Stimulated activated CD4-positive, alpha-beta T cell treated with anti-CD3 and anti-CD28 coated beads, Interleukin-4, amount 100 ng/mL, for 1 hour (primary cell): ENCODE measurements at regions not wholly inside any gene's neighbourhood (a gene's known extent, or its start where the extent isn't known, plus 50 kb on each side); places are given as distances from the start of the nearest gene placed in this dataset.

Experiments used
- DNase-seq: peaks from one replicate; pipeline ENCODE4 v3.0.0-alpha.2; 2020

DNA sequence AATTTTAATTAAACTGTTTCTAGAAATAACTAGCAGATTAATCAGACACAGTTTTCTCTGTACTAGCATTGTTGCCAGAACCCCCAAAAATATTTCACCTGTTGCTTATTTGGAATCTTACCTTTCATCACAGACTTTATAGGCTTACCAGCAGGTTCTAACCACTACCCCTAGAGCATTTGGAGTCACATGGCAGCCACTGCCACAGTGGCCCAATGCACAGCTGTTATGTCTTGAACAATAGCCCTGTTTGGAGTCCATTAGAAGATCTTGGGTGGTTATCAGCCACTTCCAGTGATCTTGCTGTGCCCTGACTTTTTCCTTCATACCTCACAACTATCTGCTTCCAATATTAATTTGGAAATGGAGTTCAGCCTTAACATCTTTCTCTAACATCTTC is 186.2 kb upstream of the TANK start:
- DNase-seq: no peak

DNA sequence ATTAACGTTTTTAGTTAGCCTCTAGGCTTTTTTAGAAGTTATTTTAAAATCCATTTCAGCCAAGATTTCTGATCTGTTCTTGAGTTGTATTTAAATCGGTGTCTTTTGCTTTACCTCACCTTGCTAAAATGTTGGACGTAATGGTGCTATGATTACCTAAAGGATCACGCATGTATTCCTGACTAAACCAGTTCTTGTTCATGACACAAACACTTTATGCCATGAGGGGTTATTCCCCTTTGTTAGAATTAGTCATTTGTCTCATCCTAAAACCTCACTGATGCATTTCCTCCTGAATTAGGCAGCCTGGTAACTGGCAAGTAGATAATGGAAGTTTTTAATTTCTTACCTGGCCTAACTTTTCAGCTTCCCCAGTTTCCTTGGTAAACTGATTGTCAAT is 185.4 kb upstream of the TANK start:
- no peak for DNase-seq

DNA sequence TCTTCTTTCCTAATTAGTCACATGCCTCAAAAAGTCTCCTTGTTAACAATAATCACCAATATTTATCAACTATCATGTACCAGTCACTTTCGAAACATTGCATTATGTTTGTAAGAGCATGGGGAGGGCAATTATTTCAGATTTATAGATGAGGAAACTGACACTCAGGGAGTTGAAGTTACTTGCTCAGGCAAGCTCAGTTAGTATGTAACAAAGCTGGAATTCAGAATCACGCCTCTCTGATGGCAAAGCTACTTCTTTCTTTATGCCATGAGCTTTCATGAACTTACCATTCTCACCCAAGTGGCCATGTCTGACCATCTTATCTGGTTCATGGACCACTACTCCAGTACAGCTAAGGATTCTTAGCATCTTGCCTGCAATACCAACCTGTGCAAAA is 183.4 kb upstream of the TANK start:
- DNase-seq: no peak

DNA sequence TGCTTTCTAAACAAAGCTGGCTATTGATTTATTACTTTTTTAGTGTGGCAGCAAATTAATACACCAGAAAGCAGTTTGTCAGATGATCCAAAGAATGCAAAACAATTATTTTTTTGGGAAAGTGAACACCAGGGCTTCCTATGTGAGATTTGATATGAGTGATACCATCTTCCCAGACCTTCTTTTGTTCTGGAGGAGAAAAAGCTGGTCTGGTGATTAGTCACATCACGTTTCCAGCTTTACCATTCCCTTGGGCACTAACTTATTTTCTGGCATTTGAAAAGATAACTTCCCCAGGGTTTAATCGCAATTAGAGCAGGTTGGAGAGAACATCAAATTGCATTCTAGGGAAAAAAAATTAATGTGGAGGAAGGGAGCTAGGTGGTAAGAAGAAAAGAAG is 182.9 kb upstream of the TANK start:
- DNase-seq: no peak

DNA sequence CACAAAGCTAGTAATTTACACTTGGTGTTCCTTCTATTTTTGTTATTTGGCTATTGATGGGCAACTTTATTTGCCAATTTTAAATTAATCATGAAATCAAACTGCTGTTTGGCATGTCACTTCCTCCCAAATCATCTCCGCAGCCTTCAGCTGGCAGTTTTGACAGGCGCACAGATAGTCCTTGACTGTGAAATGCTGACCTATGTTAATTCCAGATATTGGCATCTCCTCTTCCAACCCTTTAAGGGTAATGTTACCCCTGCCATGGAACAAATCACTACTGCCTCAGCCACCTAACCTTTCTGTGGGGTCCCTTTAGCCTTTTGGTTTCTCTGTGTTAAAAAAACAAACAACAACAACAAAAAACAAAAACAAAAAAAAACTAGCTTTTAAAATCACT is 182.4 kb upstream of the TANK start:
- DNase-seq: no peak

DNA sequence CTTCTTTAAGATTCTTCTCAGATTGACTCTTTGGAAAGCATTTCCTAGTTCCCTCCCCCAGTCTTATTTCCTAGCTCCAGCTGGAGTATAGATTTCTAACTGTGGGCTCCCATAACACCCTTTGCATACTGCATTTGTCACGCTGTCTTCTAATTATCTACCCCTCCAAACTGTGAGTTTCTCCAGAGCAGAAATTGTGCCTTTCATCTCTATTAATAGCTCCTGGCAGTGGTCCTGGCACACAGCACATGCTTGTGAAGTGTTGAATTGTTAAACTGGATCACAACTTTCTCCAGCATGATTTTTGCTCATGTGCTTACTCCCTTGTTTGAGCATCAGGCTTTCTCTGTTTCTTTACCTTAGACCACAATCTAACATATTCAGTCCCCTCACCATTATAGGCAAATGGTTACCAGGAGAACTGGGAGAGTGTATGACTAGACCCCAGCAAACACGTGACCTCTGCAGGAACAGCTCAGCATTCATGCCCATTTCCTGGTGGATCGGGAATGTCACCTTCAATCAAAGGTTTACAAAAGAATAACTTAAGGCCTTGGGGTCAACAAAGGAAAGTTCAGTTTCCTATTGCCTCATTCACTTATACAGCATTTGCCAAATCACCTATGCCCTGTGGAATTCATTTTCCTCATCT is 175.7 kb upstream of the TANK start:
- no peak for DNase-seq

DNA sequence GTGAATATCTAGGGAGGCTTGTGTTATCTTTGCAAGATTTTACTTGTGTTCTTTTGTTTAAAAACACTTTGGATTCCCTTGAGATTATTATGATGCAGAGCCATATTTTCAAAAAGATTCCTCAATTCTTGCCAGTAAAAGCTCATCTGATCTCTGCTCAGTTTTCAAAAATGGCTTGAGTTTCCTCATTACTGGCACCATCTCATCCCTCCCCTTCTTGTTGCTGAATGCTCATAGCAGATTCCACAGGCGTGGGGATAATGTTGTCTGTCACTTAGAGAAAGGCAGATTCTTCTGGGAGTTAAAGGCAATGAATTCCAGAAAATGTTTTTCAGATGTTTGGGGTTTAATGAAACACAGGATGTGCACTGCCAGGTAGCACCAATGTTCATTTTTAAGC is 170.4 kb upstream of the TANK start:
- DNase-seq: no peak

DNA sequence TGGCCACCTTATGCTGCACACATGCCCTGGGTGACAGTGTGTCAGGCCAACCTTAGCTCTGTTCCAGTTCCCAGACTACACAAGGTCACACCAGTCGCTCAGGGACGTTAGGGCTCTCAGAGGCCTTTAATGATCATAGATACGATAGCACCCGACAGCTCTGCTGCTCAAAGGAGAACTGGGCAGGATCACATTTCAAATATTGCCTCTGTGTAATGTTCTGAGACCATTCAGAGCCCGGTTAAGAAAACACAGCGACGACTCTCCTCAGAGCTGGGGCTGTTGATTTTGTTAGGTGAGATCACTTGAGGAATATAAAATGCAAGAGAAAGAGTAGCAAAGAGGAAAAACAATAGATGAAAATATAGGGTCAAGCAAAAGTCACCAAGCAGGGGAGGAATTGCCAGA is 166.6 kb upstream of the TANK start:
- no peak for DNase-seq

DNA sequence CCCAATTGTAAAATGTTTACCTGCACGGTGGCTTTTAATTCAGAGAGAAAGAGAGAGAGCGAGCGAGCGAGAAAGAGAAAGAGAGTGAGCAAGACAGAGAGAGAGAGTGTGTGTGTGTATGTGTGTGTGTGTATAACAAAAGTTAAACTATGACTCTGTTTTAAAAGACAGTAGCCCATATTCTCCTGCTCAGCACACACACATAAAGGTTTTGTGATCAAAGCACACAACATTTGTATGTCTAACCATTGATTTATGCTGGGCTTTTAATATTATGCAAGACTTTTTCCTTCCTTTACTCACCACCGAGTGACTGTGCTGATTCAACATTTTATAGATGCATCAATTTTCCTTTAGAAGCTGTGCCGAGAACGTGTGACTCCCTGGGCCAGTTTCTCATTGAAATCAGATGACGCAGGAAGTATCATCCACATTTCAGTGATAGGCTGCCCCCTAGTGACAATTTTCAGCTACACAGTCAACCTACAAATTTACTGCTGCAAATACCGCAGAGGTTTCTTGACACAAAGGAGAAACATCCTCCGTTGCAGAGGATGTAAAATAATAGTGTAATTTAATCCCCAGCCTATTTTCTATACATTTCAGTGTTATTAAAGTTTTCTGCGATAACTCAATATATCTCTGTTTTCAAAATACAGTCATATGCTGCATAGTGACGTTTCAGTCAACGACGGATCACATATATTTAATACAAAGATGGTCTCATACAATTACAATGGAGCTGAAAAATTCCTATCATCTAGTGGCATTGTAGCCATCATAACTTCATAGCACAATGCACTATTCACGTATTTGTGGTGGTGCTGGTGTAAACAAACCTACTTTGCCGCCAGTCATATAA is 165.9 kb upstream of the TANK start:
- peak; percentile 47 for DNase-seq

DNA sequence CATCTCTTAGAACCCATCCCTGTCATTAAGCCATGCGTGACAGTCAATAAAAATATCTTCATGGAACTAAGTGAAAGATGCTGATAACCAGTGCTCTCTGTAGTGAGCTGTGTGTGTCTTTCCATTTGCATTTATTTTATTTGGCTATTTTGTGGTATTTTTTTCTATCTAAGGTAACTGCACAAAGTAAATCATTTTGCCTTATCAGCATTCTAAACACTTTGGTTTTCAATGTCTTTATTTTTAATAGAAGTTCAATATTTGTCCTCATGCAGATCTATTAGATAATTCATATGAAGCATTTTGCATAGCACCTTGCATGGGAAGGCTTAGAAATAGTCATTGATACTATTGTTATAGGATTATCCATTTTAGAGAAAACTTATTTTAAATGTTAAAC is 163.6 kb upstream of the TANK start:
- DNase-seq: no peak

DNA sequence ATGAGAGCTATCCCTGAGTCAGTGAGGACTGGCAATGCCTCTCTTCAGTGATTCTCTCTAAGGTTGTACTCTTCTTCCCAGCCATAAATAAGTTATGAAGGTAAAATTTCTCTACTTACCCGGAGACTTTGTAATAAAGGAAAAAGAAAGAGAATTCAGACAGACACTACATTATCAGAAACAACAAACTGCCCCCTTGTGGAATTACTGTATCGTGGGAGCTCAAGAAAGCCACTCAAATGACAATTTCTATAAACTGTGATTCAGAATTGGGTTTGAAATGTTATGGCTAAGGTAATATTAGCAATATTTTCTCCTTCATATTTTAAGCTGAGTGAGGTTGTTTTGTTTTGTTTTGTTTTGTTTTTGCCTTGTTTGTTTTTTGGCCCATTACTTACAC is 155.8 kb upstream of the TANK start:
- DNase-seq: no peak

DNA sequence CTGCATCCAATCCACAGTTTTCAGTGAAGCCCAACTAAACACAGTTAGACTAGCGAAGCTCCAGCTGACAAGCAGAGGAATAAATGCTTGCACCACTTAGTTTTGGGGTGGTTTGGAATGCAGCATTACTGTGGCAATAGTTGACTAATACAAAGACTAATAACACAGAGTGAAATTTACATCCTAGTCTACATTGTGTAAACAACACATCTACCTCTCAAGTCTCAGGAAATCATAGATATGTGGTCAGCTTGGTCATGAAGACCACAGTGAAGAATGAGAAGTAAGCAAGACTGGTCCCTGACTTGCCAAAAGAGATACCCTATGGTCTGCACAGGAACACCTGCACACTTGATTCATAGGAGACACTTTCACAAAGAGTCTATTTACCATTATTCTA is 155.1 kb upstream of the TANK start:
- DNase-seq: no peak

DNA sequence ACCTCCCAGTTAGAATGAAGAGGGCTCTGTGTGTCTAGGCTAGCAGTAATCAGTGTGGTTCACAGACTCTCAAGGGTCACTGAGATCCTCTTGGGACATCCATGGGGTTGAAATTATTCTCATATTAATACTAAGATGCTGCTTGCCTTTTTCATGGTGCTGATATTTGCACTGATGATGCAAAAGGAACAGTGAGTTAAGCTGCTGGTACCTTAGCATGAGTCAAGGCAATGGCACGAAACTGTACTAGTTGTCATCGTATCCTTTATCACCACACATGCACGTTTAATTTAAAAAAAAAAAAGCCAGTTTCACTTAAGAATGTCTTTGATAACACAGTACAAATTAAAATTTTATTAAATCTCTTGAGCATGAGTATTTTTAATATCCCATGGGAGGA is 151.9 kb upstream of the TANK start:
- DNase-seq: no peak

DNA sequence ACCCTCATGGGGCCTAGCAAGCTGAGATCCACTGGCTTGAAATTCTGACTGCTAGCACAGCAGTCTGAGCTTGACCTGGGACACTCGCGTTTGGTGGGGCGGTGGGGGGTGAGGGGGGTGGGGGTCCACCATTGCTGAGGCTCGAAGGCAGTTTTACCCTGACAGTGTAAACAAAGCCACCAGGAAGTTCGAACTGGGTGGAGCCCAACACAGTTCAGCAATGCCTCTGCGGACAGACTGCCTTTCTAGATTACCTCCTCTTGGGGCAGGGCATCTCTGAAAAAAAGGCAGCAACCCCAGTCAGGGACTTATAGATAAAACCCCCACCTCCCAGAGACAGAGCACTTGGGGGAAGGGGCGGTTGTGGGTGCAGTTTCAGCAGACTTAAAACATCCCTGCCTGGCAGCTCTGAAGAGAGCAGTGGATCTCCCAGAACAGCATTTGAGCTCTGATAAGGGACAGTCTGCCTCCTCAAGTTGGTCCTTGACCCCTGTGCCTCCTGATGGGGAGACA is 149.7 kb upstream of the TANK start:
- no peak for DNase-seq

DNA sequence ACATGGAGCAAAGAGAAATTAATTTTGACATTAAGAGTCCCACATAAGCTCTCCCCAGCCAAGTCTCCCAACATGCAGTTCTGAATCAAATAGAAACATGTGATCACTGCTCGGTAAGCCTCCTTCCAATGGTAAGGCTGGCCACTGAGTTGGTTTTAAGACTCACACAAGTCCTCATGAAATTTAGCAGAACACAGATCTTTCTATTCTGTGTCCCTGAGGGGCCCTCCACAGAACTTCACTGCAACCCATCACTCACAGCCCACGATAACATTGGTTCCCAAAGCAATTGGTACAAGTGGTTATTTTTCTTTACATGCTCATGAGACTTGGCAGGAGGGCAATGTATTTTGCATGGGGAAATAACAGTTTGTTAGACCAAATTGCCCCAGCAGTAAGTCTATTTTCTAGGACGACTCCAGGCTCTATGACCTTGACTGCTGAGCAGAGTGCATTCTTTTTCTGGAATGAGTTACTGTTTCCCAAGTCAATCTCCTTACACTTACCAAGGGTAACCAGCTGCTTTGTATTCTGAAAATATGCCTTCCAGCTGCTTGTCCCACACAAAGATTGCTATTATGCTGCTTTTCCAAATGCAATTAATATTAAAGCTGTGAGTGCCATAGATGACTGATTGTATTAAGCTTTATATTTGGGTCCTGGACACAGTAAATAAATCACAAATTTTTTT is 142.3 kb upstream of the TANK start:
- DNase-seq: no peak

DNA sequence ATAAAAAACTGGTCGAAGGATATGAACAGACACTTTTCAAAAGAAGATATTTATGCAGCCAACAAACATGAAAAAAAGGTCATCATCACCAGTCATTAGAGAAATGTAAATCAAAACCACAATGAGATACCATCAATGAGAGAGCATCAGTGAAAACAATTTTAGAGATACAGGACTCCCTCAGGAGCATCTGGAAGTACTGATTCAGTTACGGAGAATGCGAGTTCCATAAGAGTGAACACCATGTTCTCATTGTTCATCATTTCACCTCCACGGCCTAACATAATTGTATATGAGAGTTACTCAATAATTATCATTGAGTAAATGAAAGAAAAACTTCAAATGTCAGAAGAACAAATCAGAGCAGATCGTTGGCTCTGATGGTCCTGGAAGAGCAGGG is 140.9 kb upstream of the TANK start:
- no peak for DNase-seq

DNA sequence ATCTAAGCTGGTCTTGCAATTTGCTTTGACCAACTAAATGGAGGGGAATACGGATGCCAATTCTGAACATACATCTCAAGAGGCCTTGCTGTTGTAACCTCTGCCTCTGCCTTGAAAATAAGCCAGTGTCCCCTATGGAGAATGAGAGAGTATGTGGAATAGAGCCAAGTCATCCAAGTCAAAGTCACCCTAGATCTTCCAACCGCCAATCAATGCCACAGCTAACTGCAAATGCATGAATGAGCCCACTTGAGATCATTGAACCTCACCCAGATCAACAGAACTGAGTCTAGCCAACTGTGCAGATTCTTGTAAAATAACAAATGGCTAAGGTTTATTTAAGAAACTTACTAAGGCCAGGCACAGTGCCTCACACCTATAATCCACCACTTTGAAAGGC is 139.8 kb upstream of the TANK start:
- no peak for DNase-seq

DNA sequence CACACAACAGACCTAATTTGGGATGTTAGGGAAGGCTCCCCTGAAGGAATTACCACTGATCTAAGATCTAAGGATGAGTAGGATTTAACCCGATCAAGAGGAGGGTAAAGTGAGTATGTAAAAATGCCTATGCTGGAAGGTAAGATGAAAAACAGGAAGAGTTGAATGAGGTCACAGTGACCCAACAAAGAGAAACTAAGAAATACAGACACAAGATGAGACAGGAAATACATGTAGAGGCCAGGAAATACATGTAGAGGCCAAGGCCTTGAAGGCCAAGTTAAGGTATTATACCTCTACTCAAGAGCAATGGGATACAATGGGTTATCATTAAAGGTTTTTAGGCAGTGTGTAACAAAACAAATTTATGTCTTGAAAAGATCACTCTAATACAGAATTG is 131.6 kb upstream of the TANK start:
- DNase-seq: no peak

DNA sequence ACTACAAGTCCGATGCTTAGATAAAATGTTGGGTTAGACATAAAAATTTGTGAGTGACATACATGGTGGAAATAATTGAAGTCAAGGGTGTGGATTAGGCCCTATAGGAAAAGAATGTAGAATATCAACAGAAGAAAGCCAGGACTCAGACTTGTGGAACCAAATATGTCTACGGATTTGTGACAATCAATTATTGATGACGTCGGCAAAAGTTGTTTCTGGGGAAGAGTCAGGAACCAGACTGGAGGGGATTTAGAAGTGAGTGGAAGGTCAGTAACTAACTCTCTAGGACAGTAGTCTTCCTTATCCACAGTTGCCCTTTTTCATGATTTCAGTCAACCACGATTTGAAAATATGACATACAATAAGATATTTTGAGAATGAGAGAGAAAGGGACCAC is 130.9 kb upstream of the TANK start:
- no peak for DNase-seq

DNA sequence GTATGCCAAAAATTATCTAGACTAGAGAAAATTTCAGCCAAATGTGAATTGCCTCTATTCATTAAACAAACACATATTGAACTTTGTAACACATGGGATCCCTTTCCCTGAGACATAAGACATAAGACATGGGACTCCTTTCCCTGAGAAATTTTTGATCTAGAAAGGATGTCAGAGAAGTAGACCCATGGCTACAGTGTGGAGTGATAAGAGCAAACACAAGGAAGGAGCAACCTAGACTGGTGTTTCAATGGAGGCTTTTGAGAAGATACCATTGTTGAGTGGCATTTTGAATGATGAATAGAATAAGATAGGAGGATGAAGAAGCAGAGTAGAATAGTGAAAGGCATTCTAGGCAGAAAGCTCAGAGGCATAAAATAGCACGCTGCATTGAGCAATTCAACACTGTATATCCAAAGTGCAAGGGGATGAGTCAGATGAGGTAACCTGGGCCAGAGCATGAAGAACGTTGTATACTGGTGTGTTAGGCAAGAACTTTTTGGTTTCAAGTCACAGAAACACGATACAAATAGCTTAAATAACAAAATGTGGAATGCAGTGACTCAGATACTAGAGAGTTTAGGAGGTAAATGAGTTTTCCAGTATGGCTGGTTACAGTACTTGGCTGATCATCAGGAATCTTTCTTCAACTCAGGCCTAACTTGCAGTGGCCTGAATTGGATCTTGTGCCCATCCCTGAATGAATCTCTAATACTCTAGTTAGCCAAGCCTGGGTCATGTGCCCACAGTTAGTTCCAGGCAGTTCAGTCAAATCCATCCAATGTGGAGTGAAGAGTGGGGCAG is 129.8 kb upstream of the TANK start:
- no peak for DNase-seq

DNA sequence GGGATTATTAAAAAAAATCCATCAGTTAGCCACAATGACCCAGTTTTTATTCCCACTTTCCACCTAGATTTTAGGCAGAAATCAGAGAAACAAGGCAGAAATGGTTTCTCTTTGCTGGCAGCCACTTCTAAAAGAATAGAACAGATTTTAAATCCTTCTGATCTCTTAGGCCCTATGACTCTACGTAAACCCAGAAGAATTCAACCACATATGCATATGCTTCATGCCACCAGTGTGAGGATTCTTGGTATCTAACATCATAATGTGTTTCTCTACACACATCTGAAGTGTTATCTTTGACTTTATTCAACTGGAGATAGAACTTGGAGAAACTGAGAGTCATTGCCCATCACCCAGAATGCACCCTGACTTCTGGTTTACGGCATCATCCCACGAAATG is 128.7 kb upstream of the TANK start:
- DNase-seq: no peak

DNA sequence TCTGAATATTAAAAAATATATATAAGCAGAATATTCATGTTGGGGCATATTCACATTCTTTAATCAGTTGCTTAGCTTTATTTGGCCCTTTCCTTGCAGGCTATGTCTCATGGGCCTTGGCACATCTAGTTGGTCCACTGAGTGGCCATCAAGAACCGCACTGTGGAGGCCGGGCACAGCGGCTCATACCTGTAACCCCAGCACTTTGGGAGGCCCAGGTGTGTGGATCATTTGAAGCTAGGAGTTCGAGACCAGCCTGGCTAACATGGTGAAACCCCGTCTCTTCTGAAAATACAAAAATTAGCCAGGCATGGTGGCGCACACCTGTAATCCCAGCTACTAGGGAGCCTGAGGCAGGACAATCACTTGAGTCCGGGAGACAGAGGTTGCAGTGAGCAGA is 127.6 kb upstream of the TANK start:
- no peak for DNase-seq

DNA sequence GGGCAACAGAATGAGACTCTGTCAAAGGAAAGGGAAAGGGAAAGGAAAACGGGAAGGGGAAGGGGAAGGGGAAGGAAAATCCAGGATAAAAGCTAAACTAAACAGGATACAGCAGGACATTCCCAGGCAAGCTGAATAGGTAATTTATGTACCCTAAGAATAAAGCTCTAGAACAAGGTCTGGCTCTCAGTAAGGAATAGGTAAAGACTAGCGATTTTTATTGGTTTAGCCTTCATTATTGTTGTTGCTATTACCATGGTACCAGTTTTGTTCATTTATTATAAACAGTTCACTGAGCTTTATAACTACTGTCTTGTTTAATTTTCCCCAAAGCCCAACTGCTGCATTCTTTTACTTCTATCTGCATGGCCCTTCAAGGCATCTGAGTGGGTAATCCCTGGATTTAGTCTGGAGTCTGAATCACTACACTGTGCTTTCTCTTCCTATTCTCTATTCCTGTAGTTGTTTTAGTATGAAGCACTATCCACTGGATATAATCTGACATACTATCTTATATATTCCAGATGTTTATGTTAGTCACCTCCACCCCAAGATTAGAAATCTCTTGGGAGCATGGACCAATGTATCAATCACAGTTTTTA is 127.1 kb upstream of the TANK start:
- DNase-seq: no peak
